Right lobe of liver (tissue), 6 donors: ENCODE measurements at regions not wholly inside any gene's neighbourhood (a gene's known extent, or its start where the extent isn't known, plus 50 kb on each side); places are given as distances from the start of the nearest gene placed in this dataset.

Experiments used
- ATAC-seq, 4 donors: fragments of 200-7000 bp; cut with Tn5 transposase; one replicate each; pipeline ENCODE4 v1.9.1; 2020; ENCODE audit warnings: mild to moderate bottlenecking in 4 of 4, moderate library complexity in 4 of 4
- DNase-seq, 3 donors: peaks; one replicate each; pipeline ENCODE4 v3.0.0-alpha.2; 2020
- H3K27ac ChIP-seq, 3 donors: fragments of 200-600 bp; one replicate each; pipeline ENCODE4 v1.8.0; 2022
- H3K27me3 ChIP-seq, 2 donors: fragments of 200-600 bp; one replicate each; pipeline ENCODE4 v1.8.0; 2022
- H3K36me3 ChIP-seq, 4 donors: fragments of 200-600 bp; sonication (generic) in 1 of 4; one replicate each; pipeline versions ENCODE4 v1.5.1 to v1.8.0; 2017 to 2022; ENCODE audit warnings: control low read depth in 1 of 4
- H3K4me1 ChIP-seq, 4 donors: fragments of 200-600 bp; sonication (generic) in 1 of 4; one replicate each; pipeline versions ENCODE4 v1.5.1 to v1.8.0; 2017 to 2022; ENCODE audit warnings: control low read depth in 1 of 4
- H3K4me3 ChIP-seq, 3 donors: fragments of 200-600 bp; one replicate each; pipeline ENCODE4 v1.8.0; 2022
- H3K9me3 ChIP-seq, 4 donors: fragments of 200-600 bp; sonication (generic) in 1 of 4; one replicate each; pipeline versions ENCODE4 v1.5.1 to v1.8.0; 2017 to 2022; ENCODE audit warnings: control low read depth in 1 of 4
- CTCF ChIP-seq, 4 donors: fragments of 200-600 bp in 3 of 4; fragments of 450-650 bp in 1 of 4; IDR thresholded peaks; one replicate each; pipeline versions ENCODE4 v1.5.1 to v1.8.0; 2016 to 2022; ENCODE audit warnings: antibody characterized with exemption in 4 of 4, mild to moderate bottlenecking in 2 of 4
- POLR2A ChIP-seq: fragments of 450-650 bp; IDR thresholded peaks from one replicate; pipeline ENCODE4 v1.6.1; 2017; ENCODE audit warnings: antibody characterized with exemption, mild to moderate bottlenecking
- WGBS: methylation state at CpG from one replicate; pipeline ENCODE4 v1.1.6; 2018; ENCODE audit warnings: low coverage, low lambda C conversion rate; ENCODE audit not compliant: insufficient coverage; ENCODE audit errors: missing lambda C conversion rate; 5-methylcytosine and 5-hydroxymethylcytosine counted together
- intact Hi-C, 2 donors: fragments of 100-400 bp; cut with DNase I; formaldehyde crosslinking; loops; one replicate each; pipeline versions ENCODE4 v1.11.2 to v1.14.1; 2022
- donor health status: DM: no; HTN: yes; CAD: no.
- donor health status: DM: no; HTN: no; CAD: no.
- donor health status: DM: no; HTN: no; CAD: no.
- donor health status: DM: no; HTN: yes; CAD: no.
- donor health status: DM: no; HTN: yes; CAD: no.

GRCh38 chr4:167652267-167652666 is 418.0 kb upstream of the SPOCK3 start:
- TF ChIP-seq POLR2A (no peak), CTCF (IDR thresholded peaks at IDR 0.05) (no peak)
- ATAC-seq: peak in 1 of 4 donors; percentile 10
- Histone ChIP-seq H3K27me3 (no peaks in the 10 kb centered on the region), H3K4me1 (no peaks in the 10 kb centered on the region), H3K36me3 (no peaks in the 10 kb centered on the region), H3K27ac (no peak overlapping the region), H3K4me3 (no peak overlapping the region), H3K9me3 (no peaks in the 10 kb centered on the region)
- DNase-seq: no peak
- intact Hi-C loops: no loop called here
- WGBS: 24% methylated on average over 3 of the region's 4 CpGs

GRCh38 chr4:167688660-167689142 is 403.6 kb upstream of the ANXA10 start:
- 63% methylated on average over 8 of the region's 9 CpGs for WGBS
- intact Hi-C loops: no loop called here
- no peak overlapping the region for H3K27ac ChIP-seq
- TF ChIP-seq POLR2A (no peak), CTCF (IDR thresholded peaks at IDR 0.05) (no peak)
- ATAC-seq (no peak), DNase-seq (no peak)
- no peak overlapping the region for H3K4me3 ChIP-seq
- H3K9me3 ChIP-seq: no peaks in the 10 kb centered on the region
- H3K4me1 ChIP-seq: no peaks in the 10 kb centered on the region
- H3K27me3 ChIP-seq: no peaks in the 10 kb centered on the region
- H3K36me3 ChIP-seq: no peaks in the 10 kb centered on the region

GRCh38 chr4:167702391-167702790 is 389.9 kb upstream of the ANXA10 start:
- no peaks in the 10 kb centered on the region for H3K36me3 ChIP-seq
- no peaks in the 10 kb centered on the region for H3K27me3 ChIP-seq
- no peak for TF ChIP-seq POLR2A
- TF ChIP-seq CTCF (IDR thresholded peaks at IDR 0.05): no peak
- DNase-seq (no peak), ATAC-seq (no peak)
- intact Hi-C loops: no loop called here
- H3K4me1 ChIP-seq: no peaks in the 10 kb centered on the region
- H3K9me3 ChIP-seq: no peaks in the 10 kb centered on the region
- no peak overlapping the region for H3K27ac ChIP-seq
- H3K4me3 ChIP-seq: no peak overlapping the region

- no peaks in the 10 kb centered on the region for H3K4me1 ChIP-seq
- TF ChIP-seq CTCF (IDR thresholded peaks at IDR 0.05) (no peak), POLR2A (no peak)
- no peaks in the 10 kb centered on the region for H3K9me3 ChIP-seq
- no peak overlapping the region for H3K4me3 ChIP-seq
- intact Hi-C loops: no loop called here
- DNase-seq (no peak), ATAC-seq (no peak)
- H3K36me3 ChIP-seq: no peaks in the 10 kb centered on the region
- 43% methylated on average over 5 of the region's 5 CpGs for WGBS
- H3K27ac ChIP-seq: no peak overlapping the region
- no peaks in the 10 kb centered on the region for H3K27me3 ChIP-seq
These were observed 380.8 kb upstream of the ANXA10 start for GRCh38 chr4:167711517-167711916.

GRCh38 chr4:167713756-167714155 is 378.6 kb upstream of the ANXA10 start:
- Histone ChIP-seq H3K36me3 (no peaks in the 10 kb centered on the region), H3K4me1 (no peaks in the 10 kb centered on the region), H3K27me3 (no peaks in the 10 kb centered on the region), H3K9me3 (no peaks in the 10 kb centered on the region), H3K4me3 (no peak overlapping the region), H3K27ac (no peak overlapping the region)
- intact Hi-C loops: no loop called here
- TF ChIP-seq CTCF (IDR thresholded peaks at IDR 0.05) (no peak), POLR2A (no peak)
- no peak for ATAC-seq
- DNase-seq: no peak
- WGBS: 43% methylated on average over 1 of the region's 1 CpG
